ENCODE measurements at regions not wholly inside any gene's neighbourhood (a gene's known extent, or its start where the extent isn't known, plus 50 kb on each side); places are given as distances from the start of the nearest gene placed in this dataset.

DNA sequence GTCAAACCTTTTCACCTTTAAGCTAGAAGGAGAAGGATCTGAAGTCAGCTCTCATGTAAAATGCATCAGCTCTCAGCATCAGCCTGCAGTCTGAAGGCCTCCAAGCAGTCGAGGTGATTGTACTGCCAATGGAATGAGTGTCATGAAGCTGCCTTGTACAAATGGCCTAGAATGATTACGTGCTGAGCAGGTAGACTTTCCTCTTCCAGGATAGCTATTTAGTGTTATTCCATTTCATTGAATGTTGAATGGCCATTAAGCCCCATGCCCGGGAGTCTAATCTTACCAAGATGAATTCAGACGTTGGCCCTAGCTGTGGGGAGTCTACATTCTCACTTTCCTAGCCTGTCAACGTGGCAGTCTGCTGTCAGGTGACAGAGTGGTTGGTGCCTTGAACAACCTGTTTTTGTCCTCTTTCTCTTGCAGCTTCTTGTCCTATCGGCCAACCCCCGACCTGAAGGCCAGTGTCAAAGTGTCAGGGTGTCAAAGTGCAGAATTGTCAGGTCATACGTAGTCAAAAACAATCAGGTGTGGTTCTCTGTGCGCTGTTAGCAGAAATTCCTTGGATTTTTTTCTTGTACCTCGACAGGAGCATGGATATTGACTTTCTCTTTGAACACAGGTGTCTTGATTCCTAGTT lies 95.2 kb upstream of the TIAM2 start:
- Histone ChIP-seq H3K9me3 (ENCODE audit: control insufficient read depth in 2 of 3, insufficient read depth in 1 of 3, low read length in 3 of 3) (no peaks in the 10 kb centered on the region), H3K36me3 (ENCODE audit: control insufficient read depth in 2 of 3, insufficient read depth in 3 of 3, low read length in 3 of 3) (no peaks in the 10 kb centered on the region), H3K4me3 (ENCODE audit: low read length in 3 of 3) (no peak overlapping the region), H3K27me3 (ENCODE audit: control insufficient read depth, insufficient read depth, low read length) (no peaks in the 10 kb centered on the region), H3K9ac (ENCODE audit: low read length in 3 of 3) (no peak overlapping the region), H3K27ac (ENCODE audit: low read depth in 2 of 2, low read length in 2 of 2) (no peak overlapping the region), H3K4me1 (ENCODE audit: control insufficient read depth in 2 of 3, insufficient read depth in 2 of 3, low read depth in 1 of 3, low read length in 3 of 3) (no peaks in the 10 kb centered on the region)
- TF ChIP-seq, protein P1, sequence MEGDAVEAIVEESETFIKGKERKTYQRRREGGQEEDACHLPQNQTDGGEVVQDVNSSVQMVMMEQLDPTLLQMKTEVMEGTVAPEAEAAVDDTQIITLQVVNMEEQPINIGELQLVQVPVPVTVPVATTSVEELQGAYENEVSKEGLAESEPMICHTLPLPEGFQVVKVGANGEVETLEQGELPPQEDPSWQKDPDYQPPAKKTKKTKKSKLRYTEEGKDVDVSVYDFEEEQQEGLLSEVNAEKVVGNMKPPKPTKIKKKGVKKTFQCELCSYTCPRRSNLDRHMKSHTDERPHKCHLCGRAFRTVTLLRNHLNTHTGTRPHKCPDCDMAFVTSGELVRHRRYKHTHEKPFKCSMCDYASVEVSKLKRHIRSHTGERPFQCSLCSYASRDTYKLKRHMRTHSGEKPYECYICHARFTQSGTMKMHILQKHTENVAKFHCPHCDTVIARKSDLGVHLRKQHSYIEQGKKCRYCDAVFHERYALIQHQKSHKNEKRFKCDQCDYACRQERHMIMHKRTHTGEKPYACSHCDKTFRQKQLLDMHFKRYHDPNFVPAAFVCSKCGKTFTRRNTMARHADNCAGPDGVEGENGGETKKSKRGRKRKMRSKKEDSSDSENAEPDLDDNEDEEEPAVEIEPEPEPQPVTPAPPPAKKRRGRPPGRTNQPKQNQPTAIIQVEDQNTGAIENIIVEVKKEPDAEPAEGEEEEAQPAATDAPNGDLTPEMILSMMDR (IDR thresholded peaks at IDR 0.05; ENCODE audit: borderline replicate concordance, extremely low read depth, insufficient read depth), result no peak
- DNase-seq, result no peak
- no peak for FAIRE-seq
- intact Hi-C loops (cut with DNase I), result no loop called here

DNA sequence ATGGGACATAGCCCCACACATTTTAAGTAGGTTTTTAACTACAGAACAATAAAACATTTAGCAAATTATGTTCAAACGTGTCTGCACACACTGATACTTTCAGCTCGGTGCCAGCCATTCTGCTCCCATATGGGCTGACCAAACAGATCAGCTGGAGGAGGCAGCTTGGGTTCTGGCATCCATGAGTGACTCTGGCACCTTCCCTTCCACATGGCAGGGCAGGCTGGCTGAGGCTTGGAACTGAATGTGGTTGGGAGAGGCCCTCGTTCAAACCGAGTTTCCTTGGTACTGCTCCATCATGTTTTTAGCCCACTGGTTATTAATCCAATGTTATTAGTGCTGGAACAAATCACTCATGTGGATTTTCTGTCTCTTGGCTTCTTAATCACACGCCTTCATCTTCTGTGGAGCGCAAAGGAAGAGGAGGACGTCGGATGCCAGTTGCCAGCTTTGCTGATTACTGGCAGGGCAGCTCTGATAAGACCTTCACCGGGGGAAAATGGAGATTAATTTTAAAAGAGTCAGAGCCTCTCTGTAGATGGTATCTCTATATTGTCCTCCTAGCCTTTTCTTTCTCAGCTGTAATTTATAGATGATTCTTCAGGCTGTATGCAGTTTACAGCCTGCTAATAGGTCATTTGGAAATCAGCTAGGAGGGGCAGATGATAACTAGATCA lies 93.1 kb upstream of the TIAM2 start:
- no peaks in the 10 kb centered on the region for H3K4me1 ChIP-seq (ENCODE audit: control insufficient read depth in 2 of 3, insufficient read depth in 2 of 3, low read depth in 1 of 3, low read length in 3 of 3)
- no peak for DNase-seq
- no peaks in the 10 kb centered on the region for H3K9me3 ChIP-seq (ENCODE audit: control insufficient read depth in 2 of 3, insufficient read depth in 1 of 3, low read length in 3 of 3)
- intact Hi-C loops (cut with DNase I), result no loop called here
- no peaks in the 10 kb centered on the region for H3K36me3 ChIP-seq (ENCODE audit: control insufficient read depth in 2 of 3, insufficient read depth in 3 of 3, low read length in 3 of 3)
- H3K4me3 ChIP-seq (ENCODE audit: low read length in 3 of 3), result no peak overlapping the region
- H3K27me3 ChIP-seq (ENCODE audit: control insufficient read depth, insufficient read depth, low read length), result no peaks in the 10 kb centered on the region
- no peak overlapping the region for H3K27ac ChIP-seq (ENCODE audit: low read depth in 2 of 2, low read length in 2 of 2)
- no peak for FAIRE-seq
- no peak overlapping the region for H3K9ac ChIP-seq (ENCODE audit: low read length in 3 of 3)
- TF ChIP-seq, protein P1 (IDR thresholded peaks at IDR 0.05; ENCODE audit: borderline replicate concordance, extremely low read depth, insufficient read depth), result no peak

DNA sequence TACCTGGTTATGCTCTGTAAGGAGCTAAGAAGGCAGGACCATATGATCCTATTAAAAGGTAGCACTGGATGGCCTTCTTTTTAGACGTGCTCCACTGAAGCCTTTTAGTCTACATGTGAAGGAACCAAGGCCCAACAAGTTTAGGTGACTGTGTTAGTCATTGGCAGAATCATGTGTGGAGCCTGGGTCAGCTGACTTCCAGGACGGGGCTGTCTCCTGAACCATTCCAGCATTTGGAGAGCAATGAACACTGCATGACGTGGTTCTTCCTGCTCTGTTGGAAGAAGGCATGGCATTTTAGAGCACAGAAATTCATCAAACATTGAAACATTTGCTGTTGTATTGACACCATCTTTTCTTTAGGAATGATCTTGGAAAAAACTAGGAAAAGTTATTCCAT lies 87.8 kb upstream of the TIAM2 start:
- Histone ChIP-seq H3K27me3 (ENCODE audit: control insufficient read depth, insufficient read depth, low read length) (no peaks in the 10 kb centered on the region), H3K27ac (ENCODE audit: low read depth in 2 of 2, low read length in 2 of 2) (no peak overlapping the region), H3K9ac (ENCODE audit: low read length in 3 of 3) (no peak overlapping the region), H3K36me3 (ENCODE audit: control insufficient read depth in 2 of 3, insufficient read depth in 3 of 3, low read length in 3 of 3) (peaks cover 2 to 4% (median 2%) of the 10 kb centered on the region in 3 donors), H3K9me3 (ENCODE audit: control insufficient read depth in 2 of 3, insufficient read depth in 1 of 3, low read length in 3 of 3) (no peaks in the 10 kb centered on the region), H3K4me3 (ENCODE audit: low read length in 3 of 3) (no peak overlapping the region), H3K4me1 (ENCODE audit: control insufficient read depth in 2 of 3, insufficient read depth in 2 of 3, low read depth in 1 of 3, low read length in 3 of 3) (no peaks in the 10 kb centered on the region)
- FAIRE-seq (no peak), DNase-seq (no peak)
- TF ChIP-seq, protein P1 (IDR thresholded peaks at IDR 0.05; ENCODE audit: borderline replicate concordance, extremely low read depth, insufficient read depth), result no peak
- intact Hi-C loops (cut with DNase I), result no loop called here
